Psoas muscle (tissue), 7 donors: ENCODE measurements at regions not wholly inside any gene's neighbourhood (a gene's known extent, or its start where the extent isn't known, plus 50 kb on each side); places are given as distances from the start of the nearest gene placed in this dataset.

ENCODE experiments used
- ATAC-seq, 4 donors: fragments of 200-7000 bp; cut with Tn5 transposase; one replicate each; pipeline ENCODE4 v1.9.1; 2020; ENCODE audit warnings: moderate library complexity in 3 of 4, mild to moderate bottlenecking in 2 of 4
- DNase-seq, 2 donors: peaks; one replicate each; pipeline ENCODE4 v3.0.0-alpha.2; 2020
- H3K27ac ChIP-seq: fragments of 200-600 bp; one replicate; pipeline ENCODE4 v1.8.0; 2022
- H3K27me3 ChIP-seq, 3 donors: fragments of 200-600 bp in 1 of 3; one replicate each; pipeline versions ENCODE4 v1.6.1 to v1.8.0; 2013 to 2022; ENCODE audit warnings: low read length in 2 of 3, mild to moderate bottlenecking in 2 of 3, moderate library complexity in 1 of 3; ENCODE audit not compliant: insufficient read depth in 3 of 3
- H3K36me3 ChIP-seq, 2 donors: fragments of 200-600 bp in 1 of 2; one replicate each; pipeline versions ENCODE4 v1.6.1 to v1.8.0; 2013 to 2022; ENCODE audit warnings: low read depth in 1 of 2, mild to moderate bottlenecking in 1 of 2, moderate library complexity in 1 of 2; ENCODE audit not compliant: insufficient read depth in 1 of 2
- H3K4me1 ChIP-seq: fragments of 200-600 bp; one replicate; pipeline ENCODE4 v1.8.0; 2022
- H3K4me3 ChIP-seq: fragments of 200-600 bp; one replicate; pipeline ENCODE4 v1.8.0; 2022; ENCODE audit warnings: mild to moderate bottlenecking
- H3K9me3 ChIP-seq: fragments of 200-600 bp; one replicate; pipeline ENCODE4 v1.8.0; 2022
- CTCF ChIP-seq: fragments of 200-600 bp; IDR thresholded peaks from one replicate; pipeline ENCODE4 v1.8.0; 2022; ENCODE audit warnings: antibody characterized with exemption
- WGBS, 3 donors: extraction: QIAGEN DNeasy Blood & Tissue Kit; methylation state at CpG; one replicate each; pipeline versions ENCODE4 v1.1.6 to v1.1.7; 2013; 5-methylcytosine and 5-hydroxymethylcytosine counted together
- intact Hi-C, 2 donors: fragments of 100-400 bp; cut with DNase I; formaldehyde crosslinking; loops; one replicate each; pipeline versions ENCODE4 v1.11.0 to v1.14.2; 2022
- donor health status: healthy with polysubstance abuse.
- donor health status: DM: no; HTN: no; CAD: no; lungs with moderate emphysema.
- donor health status: Bipolar disorder and iron deficiency.
- donor health status: healthy.
- donor health status: DM: yes; HTN: yes; CAD: no.
- donor health status: DM: no; HTN: no; CAD: no.
- donor health status: DM: yes; HTN: yes; CAD: no.

GRCh38 chr1:57911427-57911826 lies 487.6 kb upstream of the DAB1 start:
- no peak for TF ChIP-seq CTCF
- Histone ChIP-seq H3K4me1 (no peaks in the 10 kb centered on the region), H3K4me3 (no peak overlapping the region), H3K9me3 (no peaks in the 10 kb centered on the region), H3K27me3 (no peaks in the 10 kb centered on the region), H3K27ac (no peak overlapping the region), H3K36me3 (no peaks in the 10 kb centered on the region)
- ATAC-seq (no peak), DNase-seq (no peak)
- WGBS, 3 donors: 72 to 87% (median 76%) methylated on average over 4 of the region's 4 CpGs
- intact Hi-C loops: no loop called here

GRCh38 chr1:57910782-57911181 lies 486.9 kb upstream of the DAB1 start:
- Histone ChIP-seq H3K27ac (no peak overlapping the region), H3K4me1 (no peaks in the 10 kb centered on the region), H3K9me3 (no peaks in the 10 kb centered on the region), H3K27me3 (no peaks in the 10 kb centered on the region), H3K4me3 (no peak overlapping the region), H3K36me3 (no peaks in the 10 kb centered on the region)
- DNase-seq: no peak
- TF ChIP-seq CTCF: no peak
- intact Hi-C loops: no loop called here
- no peak for ATAC-seq
- 67 to 79% (median 78%) methylated on average over 2 of the region's 2 CpGs for WGBS, 3 donors

- no peak for DNase-seq
- 43 to 63% (median 49%) methylated on average over 7 of the region's 7 CpGs for WGBS, 3 donors
- no peak for TF ChIP-seq CTCF
- no peak for ATAC-seq
- Histone ChIP-seq H3K4me3 (no peak overlapping the region), H3K27ac (no peak overlapping the region), H3K9me3 (no peaks in the 10 kb centered on the region), H3K27me3 (no peaks in the 10 kb centered on the region), H3K4me1 (no peaks in the 10 kb centered on the region), H3K36me3 (no peaks in the 10 kb centered on the region)
- intact Hi-C loops: no loop called here
Observed at GRCh38 chr1:57910305-57910704, 486.4 kb upstream of the DAB1 start.

- no peak for TF ChIP-seq CTCF
- no peaks in the 10 kb centered on the region for H3K9me3 ChIP-seq
- H3K4me3 ChIP-seq: no peak overlapping the region
- no peaks in the 10 kb centered on the region for H3K4me1 ChIP-seq
- H3K36me3 ChIP-seq: no peaks in the 10 kb centered on the region
- no peak overlapping the region for H3K27ac ChIP-seq
- WGBS, 3 donors: 32 to 46% (median 38%) methylated on average over 6 of the region's 6 CpGs
- no peaks in the 10 kb centered on the region for H3K27me3 ChIP-seq
- intact Hi-C loops: no loop called here
- DNase-seq: no peak
- no peak for ATAC-seq
Observed at GRCh38 chr1:57908147-57908890, 484.5 kb upstream of the DAB1 start.
